ENCODE measurements at regions not wholly inside any gene's neighbourhood (a gene's known extent, or its start where the extent isn't known, plus 50 kb on each side); places are given as distances from the start of the nearest gene placed in this dataset.

GRCh38 chrY:7416406-7416805 lies 504.9 kb upstream of the AMELY start:
- TF ChIP-seq POLR2A (IDR thresholded peaks at IDR 0.05) (no peak), CTCF (IDR thresholded peaks at IDR 0.05) (no peak)

Measured in ovary (tissue), 3 donors.